B cell (primary cell): ENCODE measurements at regions not wholly inside any gene's neighbourhood (a gene's known extent, or its start where the extent isn't known, plus 50 kb on each side); places are given as distances from the start of the nearest gene placed in this dataset.

Experiments used
- EZH2 ChIP-seq: IDR thresholded peaks from 2 replicates; pipeline ENCODE4 v1.6.1; 2012; ENCODE audit warnings: borderline replicate concordance, low read depth, mild to moderate bottlenecking, moderate library complexity, low read length; ENCODE audit not compliant: insufficient read depth, poor library complexity, severe bottlenecking
- TF ChIP-seq, protein P1 (sequence below): fragments of 200-600 bp; IDR thresholded peaks from one replicate; pipeline ENCODE4 v1.8.0; 2022; ENCODE audit warnings: antibody characterized with exemption, mild to moderate bottlenecking

DNA sequence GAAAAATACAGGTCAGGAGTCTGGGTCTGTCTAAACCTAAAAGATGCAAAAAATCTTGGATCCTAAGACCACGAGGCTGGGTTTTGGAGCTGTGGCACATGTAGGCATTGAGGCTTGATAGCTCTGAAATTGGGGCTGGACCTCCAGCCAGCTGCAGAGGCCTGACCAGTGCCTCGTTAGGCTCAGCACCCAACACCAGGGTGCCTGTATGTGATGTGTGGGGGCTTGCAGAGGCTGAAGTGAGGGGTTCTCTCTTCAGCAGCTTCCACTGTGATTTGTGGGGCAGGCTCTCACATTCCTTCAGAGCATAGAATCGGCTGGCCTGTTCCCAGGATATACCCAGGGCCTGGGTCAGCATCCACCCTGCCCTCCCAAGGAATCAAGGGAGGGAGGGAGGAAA, 247.8 kb downstream of the BUB3 start:
- TF ChIP-seq, protein P1, sequence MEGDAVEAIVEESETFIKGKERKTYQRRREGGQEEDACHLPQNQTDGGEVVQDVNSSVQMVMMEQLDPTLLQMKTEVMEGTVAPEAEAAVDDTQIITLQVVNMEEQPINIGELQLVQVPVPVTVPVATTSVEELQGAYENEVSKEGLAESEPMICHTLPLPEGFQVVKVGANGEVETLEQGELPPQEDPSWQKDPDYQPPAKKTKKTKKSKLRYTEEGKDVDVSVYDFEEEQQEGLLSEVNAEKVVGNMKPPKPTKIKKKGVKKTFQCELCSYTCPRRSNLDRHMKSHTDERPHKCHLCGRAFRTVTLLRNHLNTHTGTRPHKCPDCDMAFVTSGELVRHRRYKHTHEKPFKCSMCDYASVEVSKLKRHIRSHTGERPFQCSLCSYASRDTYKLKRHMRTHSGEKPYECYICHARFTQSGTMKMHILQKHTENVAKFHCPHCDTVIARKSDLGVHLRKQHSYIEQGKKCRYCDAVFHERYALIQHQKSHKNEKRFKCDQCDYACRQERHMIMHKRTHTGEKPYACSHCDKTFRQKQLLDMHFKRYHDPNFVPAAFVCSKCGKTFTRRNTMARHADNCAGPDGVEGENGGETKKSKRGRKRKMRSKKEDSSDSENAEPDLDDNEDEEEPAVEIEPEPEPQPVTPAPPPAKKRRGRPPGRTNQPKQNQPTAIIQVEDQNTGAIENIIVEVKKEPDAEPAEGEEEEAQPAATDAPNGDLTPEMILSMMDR: no peak
- no peak for TF ChIP-seq EZH2
